HL-60 (cell line): ENCODE measurements at regions not wholly inside any gene's neighbourhood (a gene's known extent, or its start where the extent isn't known, plus 50 kb on each side); places are given as distances from the start of the nearest gene placed in this dataset.

Experiments used
- POLR2AphosphoS5 ChIP-seq: IDR thresholded peaks from 2 replicates; pipeline ENCODE4 v1.6.1; 2012; ENCODE audit warnings: low read depth
- TF ChIP-seq, protein P1 (sequence below): IDR thresholded peaks from one replicate; pipeline ENCODE4 v1.5.1; 2011; ENCODE audit warnings: low read length, control low read depth, inconsistent platforms; ENCODE audit not compliant: insufficient read depth

DNA sequence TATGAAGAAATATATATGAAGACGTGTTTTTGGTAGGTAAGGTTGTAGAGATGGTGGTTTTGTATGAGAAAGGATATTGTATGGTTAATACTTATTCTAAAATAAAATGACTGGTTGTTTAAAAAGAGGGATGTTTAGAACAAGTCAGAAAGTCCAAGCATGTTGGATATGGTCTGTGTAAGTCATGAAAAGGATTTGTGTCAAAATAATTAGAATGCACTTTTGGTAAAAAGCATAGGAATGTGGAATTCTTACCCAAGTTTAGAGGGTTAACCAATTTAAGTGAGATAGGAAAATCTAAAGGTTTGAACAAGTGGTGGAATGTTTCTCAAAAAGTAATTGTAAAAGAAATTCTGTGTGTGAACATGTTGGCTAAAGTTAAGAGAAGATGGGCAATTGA lies 1556.5 kb upstream of the C9orf72 start:
- TF ChIP-seq, protein P1, sequence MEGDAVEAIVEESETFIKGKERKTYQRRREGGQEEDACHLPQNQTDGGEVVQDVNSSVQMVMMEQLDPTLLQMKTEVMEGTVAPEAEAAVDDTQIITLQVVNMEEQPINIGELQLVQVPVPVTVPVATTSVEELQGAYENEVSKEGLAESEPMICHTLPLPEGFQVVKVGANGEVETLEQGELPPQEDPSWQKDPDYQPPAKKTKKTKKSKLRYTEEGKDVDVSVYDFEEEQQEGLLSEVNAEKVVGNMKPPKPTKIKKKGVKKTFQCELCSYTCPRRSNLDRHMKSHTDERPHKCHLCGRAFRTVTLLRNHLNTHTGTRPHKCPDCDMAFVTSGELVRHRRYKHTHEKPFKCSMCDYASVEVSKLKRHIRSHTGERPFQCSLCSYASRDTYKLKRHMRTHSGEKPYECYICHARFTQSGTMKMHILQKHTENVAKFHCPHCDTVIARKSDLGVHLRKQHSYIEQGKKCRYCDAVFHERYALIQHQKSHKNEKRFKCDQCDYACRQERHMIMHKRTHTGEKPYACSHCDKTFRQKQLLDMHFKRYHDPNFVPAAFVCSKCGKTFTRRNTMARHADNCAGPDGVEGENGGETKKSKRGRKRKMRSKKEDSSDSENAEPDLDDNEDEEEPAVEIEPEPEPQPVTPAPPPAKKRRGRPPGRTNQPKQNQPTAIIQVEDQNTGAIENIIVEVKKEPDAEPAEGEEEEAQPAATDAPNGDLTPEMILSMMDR: no peak
- no peak for TF ChIP-seq POLR2AphosphoS5
